Fibroblast of the aortic adventitia (primary cell): ENCODE measurements at regions not wholly inside any gene's neighbourhood (a gene's known extent, or its start where the extent isn't known, plus 50 kb on each side); places are given as distances from the start of the nearest gene placed in this dataset.

ENCODE experiments used
- DNase-seq: peaks from one replicate; pipeline ENCODE4 v3.0.0-alpha.2; 2010; ENCODE audit warnings: low read depth
- H3K4me3 ChIP-seq: 2 replicates; pipeline ENCODE4 v1.5.1; 2011; ENCODE audit warnings: low read depth, mild to moderate bottlenecking, control low read depth, low read length, moderate library complexity
- TF ChIP-seq, protein P1 (sequence below): IDR thresholded peaks from 2 replicates; pipeline ENCODE4 v1.5.1; 2011; ENCODE audit warnings: mild to moderate bottlenecking, low read length, control low read depth, inconsistent platforms; ENCODE audit not compliant: insufficient read depth

- H3K4me3 ChIP-seq: no peak overlapping the region
- DNase-seq: no peak
- TF ChIP-seq, protein P1, sequence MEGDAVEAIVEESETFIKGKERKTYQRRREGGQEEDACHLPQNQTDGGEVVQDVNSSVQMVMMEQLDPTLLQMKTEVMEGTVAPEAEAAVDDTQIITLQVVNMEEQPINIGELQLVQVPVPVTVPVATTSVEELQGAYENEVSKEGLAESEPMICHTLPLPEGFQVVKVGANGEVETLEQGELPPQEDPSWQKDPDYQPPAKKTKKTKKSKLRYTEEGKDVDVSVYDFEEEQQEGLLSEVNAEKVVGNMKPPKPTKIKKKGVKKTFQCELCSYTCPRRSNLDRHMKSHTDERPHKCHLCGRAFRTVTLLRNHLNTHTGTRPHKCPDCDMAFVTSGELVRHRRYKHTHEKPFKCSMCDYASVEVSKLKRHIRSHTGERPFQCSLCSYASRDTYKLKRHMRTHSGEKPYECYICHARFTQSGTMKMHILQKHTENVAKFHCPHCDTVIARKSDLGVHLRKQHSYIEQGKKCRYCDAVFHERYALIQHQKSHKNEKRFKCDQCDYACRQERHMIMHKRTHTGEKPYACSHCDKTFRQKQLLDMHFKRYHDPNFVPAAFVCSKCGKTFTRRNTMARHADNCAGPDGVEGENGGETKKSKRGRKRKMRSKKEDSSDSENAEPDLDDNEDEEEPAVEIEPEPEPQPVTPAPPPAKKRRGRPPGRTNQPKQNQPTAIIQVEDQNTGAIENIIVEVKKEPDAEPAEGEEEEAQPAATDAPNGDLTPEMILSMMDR: no peak
Observed at GRCh38 chr3:40923651-40924050, 275.7 kb upstream of the CTNNB1 start.

GRCh38 chr3:40924559-40925141, 274.7 kb upstream of the CTNNB1 start:
- no peak overlapping the region for H3K4me3 ChIP-seq
- TF ChIP-seq, protein P1: no peak
- DNase-seq: no peak

GRCh38 chr3:40925231-40925630, 274.1 kb upstream of the CTNNB1 start:
- H3K4me3 ChIP-seq: no peak overlapping the region
- TF ChIP-seq, protein P1: no peak
- no peak for DNase-seq

- no peak overlapping the region for H3K4me3 ChIP-seq
- no peak for DNase-seq
Observed at GRCh38 chr3:40930131-40930538, 269.2 kb upstream of the CTNNB1 start.

GRCh38 chr3:40930756-40931155, 268.5 kb upstream of the CTNNB1 start:
- TF ChIP-seq, protein P1: no peak

More at GRCh38 chr3:40930131-40930538, 269.2 kb upstream of the CTNNB1 start:
- TF ChIP-seq, protein P1: no peak

DNA sequence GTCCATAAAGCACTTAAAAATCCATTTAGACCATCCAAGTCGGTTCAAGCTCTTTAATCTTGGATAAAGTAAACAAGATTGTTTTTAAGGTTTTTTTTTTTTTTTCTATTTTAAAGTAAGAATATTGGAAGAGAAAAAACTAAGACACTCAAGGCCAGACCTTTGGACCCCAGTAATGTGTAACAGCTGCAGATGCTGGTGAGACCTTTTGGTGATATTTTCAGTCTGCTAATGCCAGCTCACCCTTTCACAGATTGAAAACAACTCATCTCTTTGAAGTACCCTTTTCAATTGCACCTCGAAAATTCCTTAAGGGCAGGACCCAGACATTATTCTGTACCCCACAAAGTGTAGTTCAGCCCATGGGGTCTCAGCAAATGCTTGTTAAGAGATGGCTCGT, 260.7 kb upstream of the CTNNB1 start:
- no peak overlapping the region for H3K4me3 ChIP-seq
- no peak for DNase-seq
- TF ChIP-seq, protein P1: no peak

More at GRCh38 chr3:40930756-40931155, 268.5 kb upstream of the CTNNB1 start:
- DNase-seq: no peak
- H3K4me3 ChIP-seq: no peak overlapping the region
